Esophagus (tissue), 2 donors: ENCODE measurements at regions not wholly inside any gene's neighbourhood (a gene's known extent, or its start where the extent isn't known, plus 50 kb on each side); places are given as distances from the start of the nearest gene placed in this dataset.
"Not testable (repeated sequence)": the region's sequence is repeated elsewhere in the genome, so short reads cannot be mapped to it uniquely, and the experiment has no call there.

ENCODE experiments used
- H3K27ac ChIP-seq, 2 donors: one replicate each; pipeline ENCODE4 v1.5.1; 2013; ENCODE audit warnings: low read depth in 2 of 2, mild to moderate bottlenecking in 2 of 2, inconsistent platforms in 1 of 2, low read length in 1 of 2, moderate library complexity in 1 of 2
- H3K27me3 ChIP-seq, 2 donors: one replicate each; pipeline ENCODE4 v1.6.1; 2013; ENCODE audit warnings: low read length in 2 of 2, control low read depth in 1 of 2, mild to moderate bottlenecking in 1 of 2; ENCODE audit not compliant: insufficient read depth in 2 of 2, control insufficient read depth in 1 of 2
- H3K36me3 ChIP-seq, 2 donors: one replicate each; pipeline ENCODE4 v1.6.1; 2013; ENCODE audit warnings: low read length in 1 of 2; ENCODE audit not compliant: control insufficient read depth in 2 of 2, insufficient read depth in 2 of 2
- H3K4me1 ChIP-seq, 2 donors: one replicate each; pipeline ENCODE4 v1.6.1; 2013; ENCODE audit warnings: low read length in 1 of 2; ENCODE audit not compliant: control insufficient read depth in 2 of 2, insufficient read depth in 2 of 2
- H3K4me3 ChIP-seq, 2 donors: one replicate each; pipeline ENCODE4 v1.5.1; 2013; ENCODE audit warnings: low read length in 2 of 2, mild to moderate bottlenecking in 2 of 2, low read depth in 1 of 2, moderate library complexity in 1 of 2
- H3K9me3 ChIP-seq, 2 donors: one replicate each; pipeline ENCODE4 v1.6.1; 2013; ENCODE audit warnings: mild to moderate bottlenecking in 2 of 2, low read depth in 1 of 2, low read length in 1 of 2, moderate library complexity in 1 of 2; ENCODE audit not compliant: control insufficient read depth in 2 of 2, insufficient read depth in 1 of 2
- WGBS, 2 donors: extraction: QIAGEN DNeasy Blood & Tissue Kit; methylation state at CpG; one replicate each; pipeline ENCODE4 v1.1.7; 2013; 5-methylcytosine and 5-hydroxymethylcytosine counted together
- donor health status: healthy with polysubstance abuse.
- donor health status: Bipolar disorder and iron deficiency.

DNA sequence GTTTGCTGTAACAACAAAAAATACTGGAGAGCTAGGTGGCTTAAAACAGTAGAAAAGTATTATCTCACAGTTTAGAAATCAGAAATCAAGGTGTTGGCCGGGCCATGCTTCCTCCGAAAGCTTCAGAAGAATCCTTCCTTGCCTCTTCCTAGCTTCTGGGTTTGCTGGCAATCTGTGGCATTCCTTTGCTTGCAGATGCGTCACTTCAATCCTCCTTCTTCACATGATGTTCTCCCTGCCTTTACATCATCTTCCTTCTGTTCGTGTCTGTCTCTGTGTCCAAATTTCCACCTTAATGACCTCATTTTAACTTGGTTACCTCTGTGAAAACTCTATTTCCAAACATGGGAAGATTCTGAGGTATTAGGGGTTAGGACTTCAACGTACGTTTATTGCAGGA lies 90.4 kb upstream of the CHD1 start:
- no peak overlapping the region for H3K27ac ChIP-seq
- no peaks in the 10 kb centered on the region for H3K36me3 ChIP-seq
- H3K27me3 ChIP-seq, result no peaks in the 10 kb centered on the region
- 89 to 92% methylated on average over 6 of the region's 6 CpGs for WGBS, 2 donors
- H3K4me1 ChIP-seq, result no peaks in the 10 kb centered on the region
- no peaks in the 10 kb centered on the region for H3K9me3 ChIP-seq
- no peak overlapping the region for H3K4me3 ChIP-seq

GRCh38 chr5:99010294-99010693 lies 81.5 kb upstream of the CHD1 start:
- 60 to 71% methylated on average over 1 to 3 of the region's 3 CpGs for WGBS, 2 donors
- H3K36me3 ChIP-seq, result no peaks in the 10 kb centered on the region
- no peak overlapping the region for H3K27ac ChIP-seq
- H3K27me3 ChIP-seq, result no peaks in the 10 kb centered on the region
- H3K9me3 ChIP-seq, result peaks cover 0 to 6% of the 10 kb centered on the region in 2 donors
- no peaks in the 10 kb centered on the region for H3K4me1 ChIP-seq
- H3K4me3 ChIP-seq, result no peak overlapping the region

GRCh38 chr5:99008009-99008408 lies 79.2 kb upstream of the CHD1 start:
- WGBS, 2 donors, result 91 to 93% methylated on average over 2 of the region's 2 CpGs
- not testable (repeated sequence) for H3K27ac ChIP-seq, H3K36me3 ChIP-seq, H3K4me1 ChIP-seq, H3K4me3 ChIP-seq, H3K27me3 ChIP-seq, H3K9me3 ChIP-seq

DNA sequence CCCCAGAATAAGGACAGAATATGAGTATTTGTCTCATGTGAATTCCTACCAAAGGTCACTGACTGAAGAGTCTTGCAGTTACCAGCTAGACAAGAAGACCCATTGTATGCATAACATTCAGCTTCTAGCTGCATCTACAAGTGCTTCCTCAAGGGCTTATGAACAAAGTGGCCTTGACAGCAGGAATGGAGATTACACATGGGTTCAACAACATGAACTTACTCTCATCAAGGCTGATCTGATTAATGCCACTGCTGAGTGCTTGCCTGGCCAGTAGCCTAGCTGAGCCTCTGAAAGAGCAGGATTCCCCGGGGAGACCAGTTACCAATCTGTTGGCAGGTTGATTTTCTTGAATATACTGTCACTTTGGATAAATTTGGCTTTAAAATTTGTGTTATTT lies 76.7 kb upstream of the CHD1 start:
- H3K4me1 ChIP-seq, result no peaks in the 10 kb centered on the region
- 76 to 77% methylated on average over 1 of the region's 1 CpG for WGBS, 2 donors
- H3K36me3 ChIP-seq, result no peaks in the 10 kb centered on the region
- no peak overlapping the region for H3K4me3 ChIP-seq
- no peaks in the 10 kb centered on the region for H3K27me3 ChIP-seq
- H3K9me3 ChIP-seq, result peaks cover 0 to 2% of the 10 kb centered on the region in 2 donors
- H3K27ac ChIP-seq, result no peak overlapping the region

- WGBS, 2 donors, result 51 to 52% methylated on average over 1 of the region's 1 CpG
- H3K27ac ChIP-seq, result no peak overlapping the region
Observed at GRCh38 chr5:99004960-99005359, 76.2 kb upstream of the CHD1 start.

DNA sequence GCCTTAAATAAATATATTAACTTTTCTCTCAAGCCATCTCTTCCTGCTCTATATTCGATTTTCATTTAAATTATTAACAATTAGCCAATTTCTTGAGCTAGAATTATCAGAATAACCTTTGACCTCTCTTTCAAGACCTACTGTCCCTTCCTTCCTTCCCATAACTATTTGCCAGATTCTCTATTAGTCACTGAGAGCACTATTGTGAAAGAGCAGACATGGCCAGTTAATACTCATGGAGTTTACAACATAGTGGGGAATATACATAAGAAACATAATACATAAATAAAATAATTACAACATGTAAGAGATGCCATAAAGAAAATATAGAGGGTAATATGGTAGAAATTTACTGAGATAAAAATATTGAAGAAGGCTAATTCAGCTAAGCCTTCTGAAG lies 72.1 kb upstream of the CHD1 start:
- H3K9me3 ChIP-seq, result no peaks in the 10 kb centered on the region
- H3K27ac ChIP-seq, result no peak overlapping the region
- H3K4me1 ChIP-seq, result no peaks in the 10 kb centered on the region
- WGBS, 2 donors, result 62 to 63% methylated on average over 1 of the region's 1 CpG
- H3K4me3 ChIP-seq, result no peak overlapping the region
- no peaks in the 10 kb centered on the region for H3K36me3 ChIP-seq
- no peaks in the 10 kb centered on the region for H3K27me3 ChIP-seq

More at GRCh38 chr5:99004960-99005359, 76.2 kb upstream of the CHD1 start:
- no peak overlapping the region for H3K4me3 ChIP-seq
- no peaks in the 10 kb centered on the region for H3K36me3 ChIP-seq
- H3K9me3 ChIP-seq, result peaks cover 0 to under 1% of the 10 kb centered on the region in 2 donors
- H3K4me1 ChIP-seq, result no peaks in the 10 kb centered on the region
- no peaks in the 10 kb centered on the region for H3K27me3 ChIP-seq

GRCh38 chr5:99000221-99000620 lies 71.4 kb upstream of the CHD1 start:
- no peaks in the 10 kb centered on the region for H3K36me3 ChIP-seq
- no peak overlapping the region for H3K4me3 ChIP-seq
- WGBS, 2 donors, result 65 to 72% methylated on average over 3 of the region's 3 CpGs
- H3K9me3 ChIP-seq, result no peaks in the 10 kb centered on the region
- H3K27ac ChIP-seq, result no peak overlapping the region
- no peaks in the 10 kb centered on the region for H3K27me3 ChIP-seq
- no peaks in the 10 kb centered on the region for H3K4me1 ChIP-seq

DNA sequence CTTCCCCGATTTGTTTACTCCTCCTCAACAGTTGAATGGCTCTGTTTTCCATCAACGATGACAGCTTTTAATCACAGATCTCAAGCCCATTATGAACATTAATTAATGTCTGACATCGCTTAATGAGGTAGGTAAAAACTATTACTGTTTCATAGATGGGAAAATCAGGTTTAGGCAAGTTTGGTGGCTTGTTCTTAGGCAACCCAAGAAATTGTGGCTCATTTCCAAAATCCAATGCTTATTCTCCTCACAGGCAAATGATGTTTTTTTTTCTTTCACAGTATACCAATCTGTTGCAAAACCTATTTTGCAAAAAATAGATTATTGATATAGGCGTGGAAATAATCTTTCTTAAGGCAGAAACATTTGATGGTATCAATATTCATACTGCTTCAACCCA lies 70.8 kb upstream of the CHD1 start:
- H3K27ac ChIP-seq, result no peak overlapping the region
- H3K9me3 ChIP-seq, result no peaks in the 10 kb centered on the region
- H3K36me3 ChIP-seq, result no peaks in the 10 kb centered on the region
- no peaks in the 10 kb centered on the region for H3K4me1 ChIP-seq
- H3K4me3 ChIP-seq, result no peak overlapping the region
- 59 to 70% methylated on average over 4 of the region's 4 CpGs for WGBS, 2 donors
- no peaks in the 10 kb centered on the region for H3K27me3 ChIP-seq

DNA sequence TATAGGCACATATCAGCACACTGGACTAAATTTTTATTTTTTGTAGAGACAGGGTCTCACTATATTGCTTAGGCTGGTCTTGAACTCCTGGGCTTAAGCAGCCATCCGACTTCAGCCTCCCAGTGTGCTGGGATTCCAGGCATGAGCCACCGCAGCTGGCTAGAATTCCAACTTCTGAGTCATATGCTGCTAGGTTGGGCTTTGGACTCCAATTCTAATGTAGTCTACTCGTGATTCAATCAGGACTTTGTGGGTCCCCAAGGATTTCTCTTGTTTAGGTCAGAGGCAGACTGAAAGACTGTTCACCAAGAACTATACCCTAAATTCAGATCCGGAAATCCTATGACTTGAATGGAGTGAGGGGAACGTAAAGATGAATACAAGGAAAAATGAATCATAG lies 68.2 kb upstream of the CHD1 start:
- 80 to 84% methylated on average over 5 of the region's 5 CpGs for WGBS, 2 donors
- H3K4me1 ChIP-seq, result no peaks in the 10 kb centered on the region
- H3K9me3 ChIP-seq, result no peaks in the 10 kb centered on the region
- H3K36me3 ChIP-seq, result no peaks in the 10 kb centered on the region
- H3K4me3 ChIP-seq, result no peak overlapping the region
- no peaks in the 10 kb centered on the region for H3K27me3 ChIP-seq
- H3K27ac ChIP-seq, result no peak overlapping the region

DNA sequence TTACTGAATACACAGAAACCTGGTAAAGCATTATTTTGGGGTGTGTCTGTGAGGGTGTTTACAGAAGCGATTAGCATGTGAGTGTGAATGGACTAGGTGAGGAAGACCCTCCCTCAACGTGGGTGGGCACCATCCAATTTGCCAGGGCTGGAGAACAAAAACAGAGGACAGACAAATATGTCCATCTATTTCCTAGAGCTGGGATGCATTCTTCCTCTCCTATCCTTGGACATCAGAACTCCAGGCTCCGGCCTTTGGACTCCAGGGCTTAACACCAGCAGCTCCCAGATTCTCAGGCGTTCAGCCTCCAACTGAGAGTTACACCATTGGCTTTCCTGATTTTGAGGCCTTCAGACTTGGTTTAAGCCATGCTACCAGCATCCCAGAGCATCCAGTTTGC lies 65.8 kb upstream of the CHD1 start:
- Histone ChIP-seq H3K9me3 (no peaks in the 10 kb centered on the region), H3K27ac (no peak overlapping the region), H3K4me1 (no peaks in the 10 kb centered on the region), H3K27me3 (no peaks in the 10 kb centered on the region), H3K36me3 (no peaks in the 10 kb centered on the region), H3K4me3 (no peak overlapping the region)
- 69 to 72% methylated on average over 4 of the region's 4 CpGs for WGBS, 2 donors
